ENCODE measurements at regions not wholly inside any gene's neighbourhood (a gene's known extent, or its start where the extent isn't known, plus 50 kb on each side); places are given as distances from the start of the nearest gene placed in this dataset.

DNA sequence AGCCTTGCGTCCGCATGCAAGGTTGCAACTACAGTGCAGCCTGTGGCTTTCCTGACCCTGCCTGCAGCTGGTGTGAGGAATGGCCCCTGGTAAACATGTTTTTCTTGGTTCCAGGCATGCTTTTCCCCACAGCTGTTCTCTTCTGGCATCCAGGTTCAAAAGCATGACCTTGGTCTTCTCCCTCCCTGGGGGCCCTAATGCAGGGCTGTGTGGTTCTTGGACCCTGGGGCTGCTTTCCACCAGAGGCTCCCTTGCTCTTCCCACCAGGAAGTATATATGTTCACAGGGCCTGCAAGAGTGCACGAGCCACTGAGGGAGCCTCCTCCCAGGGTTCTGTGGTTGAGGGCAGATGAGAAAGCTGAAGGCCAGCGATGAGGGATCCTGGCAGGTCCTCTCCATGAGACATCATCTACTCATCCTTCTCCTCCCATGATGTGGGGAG is 125.9 kb downstream of the BCL2L11 start:
- H3K27me3 ChIP-seq (ENCODE audit: insufficient read depth, low read length, poor library complexity): no peaks in the 10 kb centered on the region
- no peak overlapping the region for H3K56ac ChIP-seq (ENCODE audit: low read length)
- H3K4ac ChIP-seq (ENCODE audit: low read depth, low read length): no peak overlapping the region
- no peak overlapping the region for H2BK120ac ChIP-seq (ENCODE audit: low read depth, low read length)
- H3K27ac ChIP-seq (ENCODE audit: low read depth, low read length): no peak overlapping the region
- DNase-seq: no peak
- H3K4me1 ChIP-seq (ENCODE audit: control insufficient read depth, low read depth, low read length): no peaks in the 10 kb centered on the region
- no peak overlapping the region for H2AK5ac ChIP-seq (ENCODE audit: low read length)
- H4K5ac ChIP-seq (ENCODE audit: low read length): no peak overlapping the region
- no CpG with 5 or more reads among the region's 4 CpGs for WGBS (ENCODE audit: extremely low coverage, insufficient coverage, low lambda C conversion rate)
- H2BK15ac ChIP-seq (replicated peaks; ENCODE audit: low read depth): no peak overlapping the region
- no peaks in the 10 kb centered on the region for H3K79me2 ChIP-seq (ENCODE audit: control insufficient read depth, insufficient read depth, low read length)
- H3K18ac ChIP-seq (ENCODE audit: low read length): no peak overlapping the region
- no peak overlapping the region for H3K4me2 ChIP-seq (ENCODE audit: low read length)
- no peaks in the 10 kb centered on the region for H3K79me1 ChIP-seq (ENCODE audit: low read length)
- H2BK5ac ChIP-seq (ENCODE audit: low read length): no peak overlapping the region
- no peak overlapping the region for H3K4me3 ChIP-seq (ENCODE audit: low read length)
- H4K8ac ChIP-seq (ENCODE audit: low read depth, low read length): no peak overlapping the region
- H3K36me3 ChIP-seq (ENCODE audit: control insufficient read depth, insufficient read depth, low read length): no peaks in the 10 kb centered on the region
- no peak overlapping the region for H3K9ac ChIP-seq (ENCODE audit: low read length)
- no peak overlapping the region for H3K23ac ChIP-seq (ENCODE audit: low read length)

DNA sequence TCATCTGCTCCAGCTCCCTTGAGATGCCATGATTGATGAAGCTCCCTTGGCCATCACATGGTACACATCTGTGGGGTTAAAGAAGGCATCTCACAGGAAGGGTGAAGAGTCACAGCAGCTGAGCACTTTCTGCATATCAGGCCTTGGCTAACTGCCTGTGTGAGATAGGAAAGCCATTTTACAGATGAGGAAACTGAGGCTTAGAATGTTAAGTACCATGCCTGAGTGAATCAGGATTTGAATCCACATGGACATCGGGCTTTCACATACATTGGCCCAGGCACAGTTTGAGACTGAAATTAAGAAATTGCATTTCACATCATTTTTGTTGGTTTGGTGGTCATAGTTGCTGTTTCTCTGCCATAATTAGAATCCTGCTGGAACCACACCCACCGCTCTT is 126.8 kb downstream of the BCL2L11 start:
- no peak overlapping the region for H3K23ac ChIP-seq (ENCODE audit: low read length)

DNA sequence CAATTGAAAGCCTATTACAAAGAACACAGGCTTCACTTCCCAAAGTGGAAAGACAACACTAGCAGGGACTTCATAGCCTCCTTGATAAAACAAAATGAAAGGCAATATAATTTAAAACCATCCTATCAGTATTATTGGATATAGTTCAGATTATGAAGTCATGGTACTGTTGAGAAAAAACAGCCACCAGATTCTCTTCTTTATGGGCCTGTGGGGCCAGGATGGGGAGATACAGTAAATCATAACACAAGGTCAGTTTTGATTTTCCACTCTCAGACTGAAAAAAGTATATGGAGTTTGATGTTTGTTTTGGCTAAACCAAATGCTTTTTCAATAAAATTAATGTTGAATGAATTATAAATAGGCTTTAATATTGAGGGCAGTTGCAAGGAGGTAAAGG is 129.1 kb downstream of the BCL2L11 start:
- Histone ChIP-seq H3K36me3 (ENCODE audit: control insufficient read depth, insufficient read depth, low read length) (no peaks in the 10 kb centered on the region), H3K4me1 (ENCODE audit: control insufficient read depth, low read depth, low read length) (no peaks in the 10 kb centered on the region), H3K79me1 (ENCODE audit: low read length) (no peaks in the 10 kb centered on the region), H3K79me2 (ENCODE audit: control insufficient read depth, insufficient read depth, low read length) (no peaks in the 10 kb centered on the region), H4K5ac (ENCODE audit: low read length) (no peak overlapping the region), H3K9ac (ENCODE audit: low read length) (no peak overlapping the region), H4K8ac (ENCODE audit: low read depth, low read length) (no peak overlapping the region), H3K23ac (ENCODE audit: low read length) (no peak overlapping the region), H2BK5ac (ENCODE audit: low read length) (no peak overlapping the region), H3K18ac (ENCODE audit: low read length) (no peak overlapping the region), H2BK15ac (replicated peaks; ENCODE audit: low read depth) (no peak overlapping the region), H3K4ac (ENCODE audit: low read depth, low read length) (no peak overlapping the region), H3K4me2 (ENCODE audit: low read length) (no peak overlapping the region), H3K27me3 (ENCODE audit: insufficient read depth, low read length, poor library complexity) (no peaks in the 10 kb centered on the region), H2BK120ac (ENCODE audit: low read depth, low read length) (no peak overlapping the region), H3K4me3 (ENCODE audit: low read length) (no peak overlapping the region), H3K27ac (ENCODE audit: low read depth, low read length) (no peak overlapping the region), H3K56ac (ENCODE audit: low read length) (no peak overlapping the region), H2AK5ac (ENCODE audit: low read length) (no peak overlapping the region)
- no peak for DNase-seq

More for the DNA sequence above, 126.8 kb downstream of the BCL2L11 start:
- no peak for DNase-seq
- no peak overlapping the region for H2BK15ac ChIP-seq (replicated peaks; ENCODE audit: low read depth)
- H2BK5ac ChIP-seq (ENCODE audit: low read length): no peak overlapping the region
- no peaks in the 10 kb centered on the region for H3K36me3 ChIP-seq (ENCODE audit: control insufficient read depth, insufficient read depth, low read length)
- no peaks in the 10 kb centered on the region for H3K79me2 ChIP-seq (ENCODE audit: control insufficient read depth, insufficient read depth, low read length)
- no peak overlapping the region for H3K4me3 ChIP-seq (ENCODE audit: low read length)
- H2BK120ac ChIP-seq (ENCODE audit: low read depth, low read length): no peak overlapping the region
- H3K4me1 ChIP-seq (ENCODE audit: control insufficient read depth, low read depth, low read length): no peaks in the 10 kb centered on the region
- H3K18ac ChIP-seq (ENCODE audit: low read length): no peak overlapping the region
- no peak overlapping the region for H3K56ac ChIP-seq (ENCODE audit: low read length)
- no peak overlapping the region for H3K9ac ChIP-seq (ENCODE audit: low read length)
- no peaks in the 10 kb centered on the region for H3K27me3 ChIP-seq (ENCODE audit: insufficient read depth, low read length, poor library complexity)
- H3K4ac ChIP-seq (ENCODE audit: low read depth, low read length): no peak overlapping the region
- no peak overlapping the region for H3K4me2 ChIP-seq (ENCODE audit: low read length)
- H3K79me1 ChIP-seq (ENCODE audit: low read length): no peaks in the 10 kb centered on the region
- no peak overlapping the region for H3K27ac ChIP-seq (ENCODE audit: low read depth, low read length)
- H2AK5ac ChIP-seq (ENCODE audit: low read length): no peak overlapping the region
- H4K5ac ChIP-seq (ENCODE audit: low read length): no peak overlapping the region
- no peak overlapping the region for H4K8ac ChIP-seq (ENCODE audit: low read depth, low read length)
- WGBS (ENCODE audit: extremely low coverage, insufficient coverage, low lambda C conversion rate): no CpG with 5 or more reads among the region's 2 CpGs

DNA sequence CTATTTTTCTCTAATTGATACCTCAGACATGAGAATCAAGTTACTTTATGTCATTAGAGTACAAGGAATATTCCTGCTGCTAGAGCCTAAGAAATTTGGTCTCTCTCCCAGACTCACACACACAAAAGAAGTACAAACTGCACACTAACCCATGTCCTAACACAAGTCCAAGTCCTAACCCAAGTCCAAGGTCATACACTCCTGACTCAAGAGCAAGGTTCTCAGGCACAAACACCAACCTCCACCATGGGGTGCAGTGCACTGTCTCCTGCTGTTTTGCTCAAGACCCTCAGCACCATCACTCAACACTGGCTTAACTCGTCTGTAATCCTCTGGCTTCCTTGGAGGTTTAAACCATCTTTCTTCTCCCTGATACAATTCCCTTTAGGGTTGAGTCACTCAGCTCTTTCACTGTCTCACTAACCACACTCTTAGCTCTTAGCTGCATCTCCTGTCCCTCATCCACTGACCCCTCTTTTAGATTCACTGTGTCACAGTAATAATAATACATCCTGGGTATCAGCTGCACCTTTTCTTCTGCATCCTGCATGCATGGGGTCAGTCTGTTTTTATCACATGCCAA is 129.8 kb downstream of the BCL2L11 start:
- Histone ChIP-seq H3K56ac (ENCODE audit: low read length) (no peak overlapping the region), H3K4me2 (ENCODE audit: low read length) (no peak overlapping the region), H3K9ac (ENCODE audit: low read length) (no peak overlapping the region), H3K4me1 (ENCODE audit: control insufficient read depth, low read depth, low read length) (no peaks in the 10 kb centered on the region), H3K4ac (ENCODE audit: low read depth, low read length) (no peak overlapping the region), H3K79me1 (ENCODE audit: low read length) (no peaks in the 10 kb centered on the region), H3K27me3 (ENCODE audit: insufficient read depth, low read length, poor library complexity) (no peaks in the 10 kb centered on the region), H2AK5ac (ENCODE audit: low read length) (no peak overlapping the region), H3K79me2 (ENCODE audit: control insufficient read depth, insufficient read depth, low read length) (no peaks in the 10 kb centered on the region), H3K36me3 (ENCODE audit: control insufficient read depth, insufficient read depth, low read length) (no peaks in the 10 kb centered on the region), H3K18ac (ENCODE audit: low read length) (no peak overlapping the region), H2BK15ac (replicated peaks; ENCODE audit: low read depth) (no peak overlapping the region), H3K4me3 (ENCODE audit: low read length) (no peak overlapping the region), H3K27ac (ENCODE audit: low read depth, low read length) (no peak overlapping the region), H3K23ac (ENCODE audit: low read length) (no peak overlapping the region), H2BK120ac (ENCODE audit: low read depth, low read length) (no peak overlapping the region), H4K5ac (ENCODE audit: low read length) (no peak overlapping the region), H2BK5ac (ENCODE audit: low read length) (no peak overlapping the region), H4K8ac (ENCODE audit: low read depth, low read length) (no peak overlapping the region)
- WGBS (ENCODE audit: extremely low coverage, insufficient coverage, low lambda C conversion rate): no CpG with 5 or more reads among the region's 1 CpG
- no peak for DNase-seq

DNA sequence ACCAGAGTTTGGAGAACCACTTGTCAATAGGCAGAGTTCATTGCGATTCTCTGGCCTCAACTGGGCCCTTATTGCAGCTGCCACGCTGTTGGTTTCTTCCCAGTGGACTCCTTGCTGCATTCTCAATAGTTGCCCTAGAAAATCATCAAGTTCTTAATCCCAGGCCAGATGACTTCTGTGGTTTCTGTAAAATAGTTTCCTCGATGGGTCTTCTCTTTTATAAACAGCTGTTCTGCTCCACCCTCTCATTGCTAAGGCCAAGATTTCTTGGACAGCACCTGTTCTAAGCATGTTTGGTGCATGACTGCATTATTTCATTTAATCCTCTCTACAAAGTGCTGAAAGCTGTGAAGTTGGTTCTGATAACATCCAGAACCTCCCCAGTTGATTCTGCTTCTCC is 131.0 kb downstream of the BCL2L11 start:
- no peak overlapping the region for H2BK5ac ChIP-seq (ENCODE audit: low read length)
- DNase-seq: no peak
- H3K27me3 ChIP-seq (ENCODE audit: insufficient read depth, low read length, poor library complexity): no peaks in the 10 kb centered on the region
- H3K9ac ChIP-seq (ENCODE audit: low read length): no peak overlapping the region
- H3K4me3 ChIP-seq (ENCODE audit: low read length): no peak overlapping the region
- H2BK15ac ChIP-seq (replicated peaks; ENCODE audit: low read depth): no peak overlapping the region
- no peak overlapping the region for H2AK5ac ChIP-seq (ENCODE audit: low read length)
- H3K79me2 ChIP-seq (ENCODE audit: control insufficient read depth, insufficient read depth, low read length): no peaks in the 10 kb centered on the region
- H2BK120ac ChIP-seq (ENCODE audit: low read depth, low read length): no peak overlapping the region
- WGBS (ENCODE audit: extremely low coverage, insufficient coverage, low lambda C conversion rate): no CpG with 5 or more reads among the region's 3 CpGs
- no peak overlapping the region for H3K4ac ChIP-seq (ENCODE audit: low read depth, low read length)
- H3K36me3 ChIP-seq (ENCODE audit: control insufficient read depth, insufficient read depth, low read length): no peaks in the 10 kb centered on the region
- no peak overlapping the region for H3K56ac ChIP-seq (ENCODE audit: low read length)
- H3K4me1 ChIP-seq (ENCODE audit: control insufficient read depth, low read depth, low read length): no peaks in the 10 kb centered on the region
- no peak overlapping the region for H3K27ac ChIP-seq (ENCODE audit: low read depth, low read length)
- no peak overlapping the region for H3K4me2 ChIP-seq (ENCODE audit: low read length)
- no peaks in the 10 kb centered on the region for H3K79me1 ChIP-seq (ENCODE audit: low read length)
- no peak overlapping the region for H3K23ac ChIP-seq (ENCODE audit: low read length)
- H3K18ac ChIP-seq (ENCODE audit: low read length): no peak overlapping the region
- no peak overlapping the region for H4K5ac ChIP-seq (ENCODE audit: low read length)
- no peak overlapping the region for H4K8ac ChIP-seq (ENCODE audit: low read depth, low read length)

DNA sequence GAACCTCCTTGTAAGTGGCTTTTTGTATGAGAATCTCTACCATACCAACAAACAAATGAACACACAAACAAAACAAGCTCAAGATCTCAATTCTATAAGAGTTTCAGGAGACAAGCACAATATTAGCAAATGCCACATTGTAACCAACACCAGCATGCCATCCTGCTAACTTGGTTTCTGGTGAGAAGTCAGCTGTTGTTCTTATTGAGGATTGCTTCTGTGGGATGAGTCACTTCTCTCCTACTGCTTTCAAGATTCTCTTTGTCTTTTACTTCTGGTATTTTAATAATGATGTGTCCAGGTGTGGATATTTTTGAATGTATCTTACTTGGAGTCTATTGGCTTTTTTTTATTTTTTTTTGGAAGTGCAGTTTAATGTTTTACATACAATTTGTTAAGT is 131.7 kb downstream of the BCL2L11 start:
- no peaks in the 10 kb centered on the region for H3K27me3 ChIP-seq (ENCODE audit: insufficient read depth, low read length, poor library complexity)
- no peak overlapping the region for H3K9ac ChIP-seq (ENCODE audit: low read length)
- H3K4me2 ChIP-seq (ENCODE audit: low read length): no peak overlapping the region
- no peak overlapping the region for H2BK5ac ChIP-seq (ENCODE audit: low read length)
- no peak overlapping the region for H3K4ac ChIP-seq (ENCODE audit: low read depth, low read length)
- no peak overlapping the region for H3K27ac ChIP-seq (ENCODE audit: low read depth, low read length)
- H3K4me1 ChIP-seq (ENCODE audit: control insufficient read depth, low read depth, low read length): no peaks in the 10 kb centered on the region
- no peak overlapping the region for H3K18ac ChIP-seq (ENCODE audit: low read length)
- H3K79me2 ChIP-seq (ENCODE audit: control insufficient read depth, insufficient read depth, low read length): no peaks in the 10 kb centered on the region
- no peaks in the 10 kb centered on the region for H3K79me1 ChIP-seq (ENCODE audit: low read length)
- H3K4me3 ChIP-seq (ENCODE audit: low read length): no peak overlapping the region
- H2AK5ac ChIP-seq (ENCODE audit: low read length): no peak overlapping the region
- no peak overlapping the region for H2BK15ac ChIP-seq (replicated peaks; ENCODE audit: low read depth)
- no peak overlapping the region for H4K8ac ChIP-seq (ENCODE audit: low read depth, low read length)
- H3K23ac ChIP-seq (ENCODE audit: low read length): no peak overlapping the region
- H2BK120ac ChIP-seq (ENCODE audit: low read depth, low read length): no peak overlapping the region
- no peak overlapping the region for H3K56ac ChIP-seq (ENCODE audit: low read length)
- no peak for DNase-seq
- H3K36me3 ChIP-seq (ENCODE audit: control insufficient read depth, insufficient read depth, low read length): no peaks in the 10 kb centered on the region
- no peak overlapping the region for H4K5ac ChIP-seq (ENCODE audit: low read length)
